HG03442 (cell line): ENCODE measurements at regions not wholly inside any gene's neighbourhood (a gene's known extent, or its start where the extent isn't known, plus 50 kb on each side); places are given as distances from the start of the nearest gene placed in this dataset.
"Not testable (repeated sequence)": the region's sequence is repeated elsewhere in the genome, so short reads cannot be mapped to it uniquely, and the experiment has no call there.

Source experiments
- ATAC-seq: cut with Tn5 transposase; IDR thresholded peaks from one replicate; pipeline ENCODE4 v1.9.1; 2021; ENCODE audit warnings: mild to moderate bottlenecking, moderate library complexity; ENCODE audit not compliant: unreplicated experiment

DNA sequence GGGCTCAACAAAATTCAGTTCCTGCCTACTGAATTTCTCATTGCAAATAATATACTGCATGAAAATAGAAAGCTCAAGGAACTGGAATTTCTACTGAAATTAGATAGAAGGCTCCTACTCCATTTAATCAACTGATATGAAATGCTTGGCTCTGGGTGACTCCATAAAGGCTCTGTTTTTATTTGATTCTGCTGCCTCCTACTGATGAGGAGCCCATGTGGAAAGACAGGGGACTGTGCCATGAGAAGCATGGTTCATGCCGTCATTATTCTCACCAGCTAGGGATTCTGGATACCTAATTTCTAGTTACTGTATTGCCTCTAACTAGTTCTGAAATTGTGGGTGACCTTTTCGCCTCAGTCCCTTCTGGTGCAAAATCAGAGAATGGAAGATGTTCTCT, 366.2 kb upstream of the DPH6 start:
- ATAC-seq = no peak

DNA sequence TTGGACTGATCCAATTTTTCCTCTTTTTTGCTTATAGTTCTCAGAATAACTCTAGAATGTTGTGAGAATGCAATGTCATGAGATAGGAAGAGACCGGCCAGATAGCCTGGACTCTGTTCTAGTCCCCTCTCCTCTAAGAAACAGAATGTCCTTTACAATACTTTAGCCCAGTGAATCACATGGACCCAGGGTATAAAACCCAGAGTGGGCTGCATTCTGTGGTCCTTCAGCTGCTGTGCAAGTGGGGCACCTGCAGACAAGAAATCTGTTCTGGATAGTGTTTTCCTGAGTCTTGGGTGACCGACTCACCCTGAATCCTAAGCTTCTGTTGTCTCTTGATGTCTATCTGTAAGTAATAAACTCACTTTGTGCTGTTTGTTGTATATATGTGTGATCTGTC, 368.6 kb upstream of the DPH6 start:
- no peak for ATAC-seq

DNA sequence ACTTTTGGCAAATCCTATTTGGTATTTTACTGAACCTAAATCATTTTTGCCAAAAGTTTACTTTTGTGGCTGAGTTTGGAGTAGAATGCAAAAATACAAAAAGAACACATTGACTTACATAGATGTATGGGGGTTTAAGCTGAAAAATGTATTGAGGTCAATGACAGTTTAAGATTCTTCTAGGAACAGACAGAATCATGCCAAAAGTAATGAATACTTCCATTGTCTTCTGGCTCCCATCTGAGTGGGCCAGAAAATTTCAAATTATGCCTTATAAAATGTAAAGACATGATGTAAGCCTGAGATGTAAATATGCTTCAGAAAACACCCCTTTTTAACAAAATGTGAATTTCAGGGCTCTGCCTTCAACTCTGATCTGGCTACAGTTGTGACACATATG, 375.1 kb upstream of the DPH6 start:
- ATAC-seq = no peak

DNA sequence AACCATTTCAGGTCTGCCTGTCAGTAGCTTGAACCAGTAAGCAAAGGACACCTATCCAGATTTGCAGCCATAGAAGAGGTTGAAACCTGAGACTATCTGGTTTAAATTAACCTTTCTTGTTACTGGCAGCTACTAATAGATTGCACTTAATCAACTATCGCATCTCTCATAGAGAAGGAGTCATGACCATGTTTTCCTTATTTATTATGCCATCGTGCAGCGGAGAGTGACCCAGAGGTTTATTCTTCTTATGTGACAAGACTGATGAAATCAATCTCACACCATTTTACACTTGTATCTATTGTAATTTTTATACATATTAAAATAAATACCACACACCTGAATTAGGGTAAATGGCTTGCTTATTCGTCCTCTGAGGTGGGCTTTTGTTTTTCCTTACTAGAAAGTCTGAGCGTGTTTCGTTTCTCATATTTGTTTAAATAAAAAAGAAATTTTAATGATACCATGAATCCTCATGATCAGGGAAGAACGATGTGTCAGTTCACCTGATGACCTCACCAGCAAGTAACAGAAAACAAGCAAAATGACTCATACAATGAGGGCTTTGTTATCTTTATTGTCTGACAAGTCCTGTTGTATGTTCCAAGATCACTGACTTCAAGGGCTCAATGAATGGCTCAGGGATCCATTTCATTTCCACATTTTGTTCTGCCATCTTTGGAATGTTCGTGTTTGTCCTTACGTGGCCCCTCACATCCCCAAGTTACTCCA, 379.5 kb upstream of the DPH6 start:
- no peak for ATAC-seq

DNA sequence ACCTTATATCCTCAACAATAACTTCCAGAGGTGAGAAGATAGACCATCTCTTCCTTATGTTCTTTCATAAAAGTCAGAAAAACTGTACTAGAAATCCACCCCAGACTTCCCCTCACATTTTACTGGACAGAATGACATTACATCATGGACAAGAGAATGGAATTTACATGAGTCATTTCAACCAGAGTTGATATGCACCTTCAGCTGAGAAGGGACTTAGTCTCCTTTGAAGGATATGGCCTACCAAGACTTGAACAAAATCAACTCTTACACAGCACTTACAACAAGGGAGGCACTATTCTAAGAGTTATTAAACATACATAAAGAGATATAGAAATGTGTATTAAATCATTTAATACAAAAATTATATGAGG, 380.0 kb upstream of the DPH6 start:
- ATAC-seq = no peak

DNA sequence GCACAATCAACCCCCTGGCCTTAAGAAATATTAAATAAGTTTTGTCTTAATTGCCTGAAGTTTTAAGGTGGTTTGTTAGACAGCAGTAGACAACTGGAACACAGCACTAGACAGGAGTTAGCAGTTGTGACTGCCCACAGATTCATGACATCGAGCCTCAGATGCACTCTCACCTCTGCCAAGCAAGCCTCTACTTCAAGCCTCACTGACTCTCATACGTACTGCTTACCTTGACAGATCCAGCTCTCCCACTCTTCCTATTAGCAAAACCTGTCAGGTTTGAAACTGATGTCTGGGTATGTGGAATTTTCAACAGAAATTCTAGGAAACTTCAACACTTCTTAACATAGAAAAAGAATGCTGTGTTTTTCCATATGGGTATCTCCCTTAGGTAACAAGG, 382.9 kb upstream of the DPH6 start:
- no peak for ATAC-seq

DNA sequence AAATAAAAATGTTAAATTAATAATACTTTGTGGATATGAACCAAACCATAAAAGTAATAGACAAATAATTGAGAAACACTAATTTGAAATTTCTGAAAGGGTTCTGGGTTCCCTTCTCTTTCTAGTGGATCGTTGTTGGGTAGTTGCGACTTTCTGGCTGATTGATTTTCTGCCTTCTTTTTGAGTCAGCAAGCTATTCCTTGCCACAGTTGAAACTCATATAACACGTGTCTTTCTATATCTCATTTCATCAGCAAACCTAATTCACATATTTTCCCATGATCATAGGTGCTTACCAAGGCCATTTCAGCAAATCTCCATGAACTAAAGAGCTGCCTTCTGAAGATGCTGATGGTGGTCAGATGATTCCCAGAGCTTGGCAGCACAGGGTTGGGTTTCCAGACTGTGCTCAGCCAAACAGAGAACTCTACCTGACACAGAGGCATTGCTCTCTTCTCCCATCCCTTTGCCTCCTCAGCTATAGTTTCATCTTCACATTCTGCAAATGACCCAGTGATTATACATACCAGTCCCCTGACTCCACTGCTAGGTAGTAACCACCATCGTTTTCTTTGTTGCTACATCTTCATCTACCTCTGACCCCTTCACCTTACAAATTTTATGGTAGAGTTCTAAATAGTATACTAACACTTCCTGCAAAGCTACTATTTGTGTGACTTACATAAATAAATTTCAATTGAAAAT, 383.9 kb upstream of the DPH6 start:
- peak; percentile 82 for ATAC-seq

DNA sequence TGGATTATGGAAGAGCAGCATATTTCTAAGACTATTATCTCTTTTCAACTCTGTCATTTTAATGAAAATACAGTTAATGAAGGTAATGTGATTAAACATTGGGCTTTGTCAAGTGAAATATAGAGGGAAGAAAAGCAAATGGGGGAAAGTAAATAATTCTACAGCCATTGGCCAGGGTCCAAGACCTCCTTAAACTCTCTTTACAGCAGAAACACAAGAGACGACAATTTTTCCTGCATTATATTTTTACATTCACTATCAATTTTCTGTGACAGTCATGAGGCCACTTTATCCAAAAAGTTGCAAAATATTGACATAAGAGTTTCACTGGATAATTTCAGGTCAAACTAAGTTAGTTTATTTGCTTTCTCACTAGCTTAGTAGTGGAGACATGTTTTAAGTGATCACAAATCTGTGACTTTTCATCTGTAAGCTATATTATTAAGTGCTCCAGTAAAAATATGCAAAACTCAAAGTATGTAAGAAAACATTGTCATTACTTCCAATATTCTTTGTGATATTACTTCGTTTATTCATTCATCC, 385.9 kb upstream of the DPH6 start:
- no peak for ATAC-seq

DNA sequence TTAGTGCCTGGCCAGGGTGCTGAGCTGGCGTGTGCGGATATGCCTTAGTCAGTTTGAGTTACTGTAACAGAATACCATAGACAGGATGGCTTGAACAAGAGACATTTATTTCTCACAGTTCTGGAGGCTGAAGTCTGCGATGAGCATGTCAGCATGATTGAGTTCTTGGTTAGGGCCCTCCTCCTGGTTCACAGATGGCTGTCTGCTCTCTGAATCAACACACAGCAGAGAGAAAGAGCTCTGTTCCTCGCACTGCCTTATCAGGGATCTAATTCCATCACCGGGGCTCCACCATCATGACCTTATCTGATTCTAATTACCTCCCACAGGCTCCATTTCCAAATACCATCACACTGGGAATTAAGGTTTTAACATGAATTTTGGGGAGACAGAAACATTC, 386.6 kb upstream of the DPH6 start:
- ATAC-seq = no peak

DNA sequence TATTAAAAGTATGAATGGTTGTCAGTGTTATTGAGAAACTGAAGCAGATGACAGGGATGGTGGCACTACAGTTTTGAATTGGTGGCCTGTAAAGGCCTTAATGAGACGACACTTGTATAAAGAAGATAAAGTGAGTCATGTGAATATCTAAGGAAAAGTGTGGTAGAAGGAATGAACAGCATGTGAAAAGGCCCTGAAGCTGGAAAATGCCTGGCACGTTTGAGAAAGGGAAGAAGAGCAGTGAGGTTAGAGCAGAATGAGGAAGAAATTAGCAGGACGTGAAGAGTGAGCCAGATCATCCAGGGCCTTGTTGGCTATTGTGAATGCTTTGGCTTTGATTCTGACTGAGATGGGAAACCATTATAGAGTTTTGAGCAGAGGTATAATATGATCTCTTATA, 387.6 kb upstream of the DPH6 start:
- ATAC-seq = no peak

DNA sequence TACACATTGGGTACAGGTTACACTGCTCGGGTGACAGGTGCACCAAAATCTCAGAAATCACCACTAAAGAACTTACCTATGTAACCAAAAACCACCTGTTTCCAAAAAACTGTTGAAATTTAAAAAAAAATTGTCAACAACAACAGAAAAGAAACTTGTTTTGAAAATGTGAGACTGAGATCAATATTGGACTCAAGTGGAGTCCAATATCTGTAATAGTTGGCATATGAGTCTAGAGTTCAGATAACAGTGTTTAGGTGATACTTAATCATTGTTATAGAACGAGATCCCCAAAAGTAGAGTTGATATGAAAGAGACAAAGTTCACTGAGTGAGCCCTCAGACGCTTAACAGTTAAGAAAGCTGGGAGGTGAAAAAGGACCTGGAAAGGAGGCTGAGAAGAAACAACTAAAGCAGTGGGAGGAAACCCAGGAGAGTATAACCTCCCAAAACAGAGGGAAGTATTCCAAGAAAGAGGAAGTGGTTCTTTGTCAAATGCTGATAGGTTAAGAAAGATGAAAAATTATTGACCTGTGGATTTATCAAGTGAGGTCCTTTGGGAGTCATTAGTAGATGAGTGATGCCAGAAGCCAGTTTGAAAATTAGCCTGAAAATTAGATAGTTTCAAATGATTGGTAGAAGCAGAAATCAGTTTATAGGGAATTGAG, 388.6 kb upstream of the DPH6 start:
- ATAC-seq = no peak

DNA sequence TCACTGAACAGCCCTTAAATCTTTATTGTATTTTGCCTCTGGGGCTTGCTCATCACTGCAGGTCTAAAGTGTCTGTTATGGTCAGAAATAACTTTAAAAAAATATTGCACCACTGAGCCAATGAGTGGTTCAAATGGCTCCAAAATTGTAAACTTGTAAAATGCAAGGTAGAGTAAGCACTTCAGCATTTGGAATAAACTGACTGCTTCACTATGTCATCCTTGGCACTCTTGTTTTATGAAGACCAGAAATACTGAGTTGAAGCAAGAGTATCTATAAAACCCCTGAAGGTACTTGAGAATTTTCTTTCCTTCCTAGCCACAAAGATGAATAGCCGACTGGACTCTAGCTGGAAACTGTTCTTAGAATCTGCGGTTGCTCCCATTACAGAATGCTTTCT, 390.3 kb upstream of the DPH6 start:
- no peak for ATAC-seq

DNA sequence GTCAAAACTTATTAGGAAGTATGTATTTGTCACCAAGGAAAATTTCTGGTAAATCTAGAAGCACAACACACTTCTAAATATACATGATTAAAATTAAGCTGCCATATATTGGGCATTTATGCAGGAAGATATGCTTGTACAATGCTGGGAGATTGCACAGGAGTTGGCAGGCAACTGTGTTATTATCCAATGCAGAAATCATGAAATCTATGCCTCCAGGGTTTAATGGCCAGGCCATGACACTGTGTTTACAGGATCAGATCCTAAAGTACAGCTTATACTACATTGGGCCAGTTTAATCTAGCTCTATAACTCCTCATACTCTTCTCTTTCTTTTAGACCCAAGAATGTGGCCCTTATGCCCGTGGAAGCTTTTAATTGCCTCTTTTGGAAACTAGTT, 391.4 kb upstream of the DPH6 start:
- no peak for ATAC-seq

DNA sequence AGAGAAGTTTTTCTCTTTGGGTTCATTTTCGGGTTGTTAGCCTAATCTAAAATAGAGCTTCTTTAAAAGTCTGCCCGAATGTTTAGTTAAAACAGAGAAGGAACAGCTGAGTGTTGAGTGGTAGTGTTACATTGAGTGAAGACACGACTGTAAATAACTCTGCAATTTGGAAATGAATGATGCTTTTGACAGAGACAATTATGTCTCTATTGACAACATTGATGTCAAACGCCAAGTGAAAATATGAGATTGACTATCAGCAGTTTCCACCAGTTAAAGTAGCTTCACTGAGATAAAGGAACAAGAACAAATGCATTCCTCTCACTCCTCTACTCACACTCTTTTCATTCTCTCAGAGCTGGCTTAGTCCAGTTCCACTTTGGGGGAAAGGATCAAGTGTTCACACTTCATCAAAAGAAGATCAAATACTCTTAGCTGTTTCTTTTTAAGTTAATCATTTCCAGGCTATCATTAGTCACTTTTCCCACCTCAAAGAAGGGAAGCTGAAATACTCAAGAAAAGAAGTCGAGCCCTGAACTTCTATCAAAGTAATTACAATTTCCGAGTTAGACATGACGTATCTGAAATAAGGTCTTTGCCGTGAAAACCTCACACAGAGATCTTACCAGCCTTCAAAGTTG, 399.1 kb upstream of the DPH6 start:
- no peak for ATAC-seq

DNA sequence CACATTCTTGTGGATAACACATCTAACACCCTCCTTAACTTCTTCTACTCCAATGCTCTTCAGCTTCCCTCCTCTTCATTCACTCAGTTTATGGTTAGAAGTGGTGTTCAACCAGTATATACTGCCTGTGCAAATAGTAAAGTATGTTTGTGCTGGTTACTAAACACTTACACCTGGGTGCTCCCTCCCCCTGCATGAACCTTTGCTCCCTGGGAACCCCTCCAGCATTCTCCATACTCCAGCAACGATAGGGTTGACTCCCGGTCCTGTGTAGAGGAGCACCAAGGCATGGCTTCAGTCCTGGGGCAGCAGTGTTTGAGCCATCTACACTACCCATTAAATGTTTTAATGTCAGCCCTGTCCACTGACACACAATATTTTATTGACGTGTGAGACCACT, 407.5 kb upstream of the DPH6 start:
- ATAC-seq = no peak

DNA sequence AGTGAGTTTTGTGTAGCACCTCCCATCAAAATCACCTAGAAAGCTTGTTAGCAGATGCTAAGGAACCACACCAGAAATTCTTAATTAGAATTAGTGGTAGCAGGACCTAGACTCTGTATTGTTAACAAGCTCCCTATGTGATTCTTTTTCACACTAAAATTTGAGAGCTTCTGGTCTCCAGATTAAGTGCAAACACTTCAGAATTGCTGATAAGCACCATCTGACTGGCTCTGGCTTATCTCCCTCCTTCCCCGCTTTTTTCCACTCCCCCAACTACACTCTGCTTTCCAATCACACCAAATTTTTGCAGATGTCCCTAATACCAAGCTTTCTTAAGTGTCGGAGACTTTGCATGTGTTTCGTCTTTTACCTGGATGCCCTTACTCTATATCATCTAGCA, 410.1 kb upstream of the DPH6 start:
- ATAC-seq = no peak

DNA sequence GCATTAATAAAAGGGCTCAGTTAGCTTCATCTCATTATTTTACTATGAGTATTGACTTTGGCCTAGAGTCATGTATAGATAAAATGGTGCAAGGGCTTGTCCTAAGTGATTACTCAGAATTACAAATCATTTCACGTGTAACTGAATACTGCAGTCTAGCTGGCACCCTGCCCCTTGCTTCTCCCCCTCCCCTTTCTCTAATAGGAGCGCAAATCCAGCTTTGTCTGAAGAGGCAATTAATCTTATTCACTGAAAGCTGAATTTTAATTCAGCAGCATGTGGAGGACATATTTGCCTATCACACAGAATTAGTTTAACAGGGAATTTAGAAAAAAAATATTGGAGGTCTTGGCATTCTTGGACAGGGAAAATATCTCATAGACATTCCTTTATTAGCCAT, 412.1 kb upstream of the DPH6 start:
- ATAC-seq = no peak

DNA sequence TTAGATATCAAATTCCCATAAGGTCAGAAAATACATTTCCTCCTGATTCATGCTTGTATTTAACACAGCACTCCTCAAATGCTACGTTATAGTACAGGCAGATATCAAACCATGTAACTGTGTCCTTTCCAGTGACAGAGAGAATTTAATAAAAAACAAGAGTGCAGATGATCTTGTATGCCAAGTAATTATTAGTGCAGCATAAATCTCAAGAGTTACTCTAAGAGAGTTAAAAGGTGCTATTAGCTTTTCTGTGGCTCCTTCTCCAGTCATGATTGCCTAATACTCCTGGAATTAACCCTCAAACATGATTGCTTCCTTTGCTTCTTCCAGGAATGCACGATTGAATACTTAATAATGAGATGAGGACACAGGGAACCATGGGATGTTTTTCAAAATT, 413.0 kb upstream of the DPH6 start:
- no peak for ATAC-seq

DNA sequence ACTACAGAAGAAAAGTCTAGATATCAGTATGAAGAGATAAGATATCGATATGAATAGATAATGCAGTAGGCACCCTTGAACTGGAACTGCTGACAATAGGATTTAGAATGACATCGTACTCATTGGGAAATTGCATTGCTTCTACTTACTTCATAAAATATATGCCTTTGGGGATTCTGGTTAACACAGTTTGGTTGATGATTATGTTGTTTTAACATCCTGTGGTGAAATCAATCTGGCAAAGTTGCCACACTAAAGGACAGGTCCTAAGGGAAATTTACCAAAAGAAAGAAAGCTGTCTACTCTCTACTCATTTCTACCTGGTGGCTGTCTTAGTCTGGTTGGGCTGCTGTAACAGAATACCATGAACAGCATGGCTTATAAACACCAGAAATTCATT, 417.4 kb upstream of the DPH6 start:
- ATAC-seq = no peak

DNA sequence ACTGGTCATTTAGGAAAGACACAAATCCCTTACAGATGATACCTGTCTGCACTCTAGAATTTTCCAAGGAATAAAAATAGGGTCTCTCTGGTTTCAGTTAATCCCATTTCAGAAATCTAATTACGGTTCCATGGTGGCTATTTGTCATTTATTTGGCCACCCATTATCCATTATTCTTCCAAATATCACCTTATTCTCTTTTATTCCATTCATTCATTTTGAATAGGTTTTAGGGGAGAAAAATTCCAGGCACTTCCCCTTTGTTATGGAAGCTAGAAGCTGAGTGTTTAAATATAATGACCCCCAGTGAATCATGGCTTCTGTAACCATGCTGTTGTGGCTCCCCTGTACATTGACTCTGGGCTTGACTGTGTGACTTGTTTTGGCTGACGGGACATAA, 420.8 kb upstream of the DPH6 start:
- no peak for ATAC-seq

DNA sequence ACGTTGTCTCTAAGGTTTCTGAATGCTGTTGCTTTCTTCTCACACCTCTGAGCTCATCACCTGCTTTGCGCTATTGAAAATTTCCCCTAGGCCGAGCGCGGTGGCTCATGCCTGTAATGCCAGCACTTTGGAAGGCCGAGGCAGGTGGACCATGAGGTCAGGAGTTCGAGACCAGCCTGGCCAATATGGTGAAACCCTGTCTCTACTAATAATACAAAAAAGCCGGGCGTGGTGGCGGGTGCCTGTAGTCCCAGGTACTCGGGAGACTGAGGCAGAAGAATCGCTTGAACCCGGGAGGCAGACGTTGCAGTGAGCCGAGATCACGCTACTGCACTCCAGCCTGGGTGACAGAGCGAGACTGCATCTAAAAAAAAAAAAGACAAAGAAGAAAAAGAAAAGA, 422.0 kb upstream of the DPH6 start:
- not testable (repeated sequence) for ATAC-seq

DNA sequence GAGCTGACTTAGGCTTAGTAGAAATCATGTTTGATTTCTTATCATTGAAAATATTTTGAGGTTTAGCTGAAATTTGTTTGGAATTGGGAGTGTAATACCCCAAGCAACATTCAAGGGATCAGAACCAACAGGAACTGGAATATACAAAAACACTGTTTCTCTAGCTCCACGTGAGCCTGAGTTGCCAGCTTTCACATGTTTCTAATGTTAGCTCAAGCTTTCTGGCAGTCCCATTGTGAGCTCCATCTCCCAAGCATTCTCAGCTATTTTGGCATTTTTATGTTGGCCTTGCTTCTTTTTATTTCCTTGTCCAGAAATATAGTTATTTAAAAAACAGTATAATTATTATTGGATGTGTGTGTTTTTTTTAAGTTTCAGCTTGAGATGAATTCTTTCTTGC, 427.1 kb upstream of the DPH6 start:
- ATAC-seq = no peak
